Gastrocnemius medialis (tissue), 4 donors: ENCODE measurements at regions not wholly inside any gene's neighbourhood (a gene's known extent, or its start where the extent isn't known, plus 50 kb on each side); places are given as distances from the start of the nearest gene placed in this dataset.

ENCODE experiments used
- ATAC-seq, 2 donors: fragments of 150-250 bp; one replicate each; pipeline ENCODE4 v1.9.1; 2016
- DNase-seq, 2 donors: peaks; one replicate each; pipeline ENCODE4 v3.0.0-alpha.2; 2019
- H3K27ac ChIP-seq, 4 donors: fragments of 200-600 bp; sonication (generic); 1 replicate in 1 of 4; 2 replicates in 3 of 4; pipeline ENCODE4 v1.5.1; 2016 to 2018; ENCODE audit warnings: mild to moderate bottlenecking in 2 of 4, moderate library complexity in 1 of 4
- H3K27me3 ChIP-seq, 3 donors: fragments of 200-600 bp; sonication (generic) in 2 of 3; 1 replicate in 1 of 3; 2 replicates in 2 of 3; pipeline versions ENCODE4 v1.5.1 to v1.6.0; 2016 to 2019; ENCODE audit warnings: mild to moderate bottlenecking in 1 of 3, moderate library complexity in 1 of 3
- H3K36me3 ChIP-seq, 2 donors: fragments of 200-600 bp; sonication (generic) in 1 of 2; one replicate each; pipeline ENCODE4 v1.5.1; 2017 to 2018
- H3K4me1 ChIP-seq, 2 donors: fragments of 200-600 bp; sonication (generic) in 1 of 2; one replicate each; pipeline ENCODE4 v1.5.1; 2016 to 2017; ENCODE audit warnings: mild to moderate bottlenecking in 2 of 2
- H3K4me3 ChIP-seq, 4 donors: fragments of 200-600 bp; sonication (generic) in 3 of 4; 1 replicate in 1 of 4; 2 replicates in 3 of 4; pipeline ENCODE4 v1.5.1; 2016 to 2019; ENCODE audit warnings: mild to moderate bottlenecking in 2 of 4
- H3K9me3 ChIP-seq, 3 donors: fragments of 200-600 bp; sonication (generic) in 2 of 3; 1 replicate in 1 of 3; 2 replicates in 2 of 3; pipeline ENCODE4 v1.5.1; 2016 to 2019
- CTCF ChIP-seq, 5 experiments: fragments of 450-650 bp in 3 of 5; fragments of 200-600 bp in 2 of 5; sonication (generic) in 2 of 5; IDR thresholded peaks in 4 of 5; conservative IDR thresholded peaks in 1 of 5; 1 replicate in 4 of 5; 2 replicates in 1 of 5; pipeline ENCODE4 v1.5.1; 2016 to 2019; ENCODE audit warnings: antibody characterized with exemption in 5 of 5, mild to moderate bottlenecking in 3 of 5, moderate library complexity in 3 of 5
- POLR2A ChIP-seq, 2 donors: fragments of 450-650 bp; IDR thresholded peaks; one replicate each; pipeline ENCODE4 v1.6.1; 2017; ENCODE audit warnings: antibody characterized with exemption in 2 of 2, mild to moderate bottlenecking in 2 of 2, moderate library complexity in 2 of 2
- in situ Hi-C, 4 donors: fragments of 200-750 bp; cut with MboI; loops; one replicate each; pipeline versions ENCODE4 v1.15.0 to v1.8.0; 2017; ENCODE audit warnings: low sequenced_read_pairs in 4 of 4
- intact Hi-C: fragments of 100-400 bp; cut with DNase I; formaldehyde crosslinking; loops from one replicate; pipeline ENCODE4 v1.15.1; 2023; ENCODE audit warnings: low total_unique reads

- no peaks in the 10 kb centered on the region for H3K36me3 ChIP-seq
- H3K27me3 ChIP-seq: no peaks in the 10 kb centered on the region
- H3K27ac ChIP-seq: no peak overlapping the region
- intact Hi-C loops (no loop called here), in situ Hi-C loops (no loop called here)
- H3K9me3 ChIP-seq: no peaks in the 10 kb centered on the region
- DNase-seq (no peak), ATAC-seq (no peak)
- H3K4me3 ChIP-seq: no peak overlapping the region
- H3K4me1 ChIP-seq: peaks cover 0 to 10% of the 10 kb centered on the region in 2 donors
- TF ChIP-seq POLR2A (IDR thresholded peaks at IDR 0.05): no peak
- TF ChIP-seq CTCF (IDR thresholded peaks at IDR 0.05 in 4 of 5, conservative IDR thresholded peaks at IDR 0.05 in 1 of 5): no peak
Observed at GRCh38 chr11:113569391-113569790, 94.2 kb upstream of the DRD2 start.

GRCh38 chr11:113568566-113568965 is 93.4 kb upstream of the DRD2 start:
- Histone ChIP-seq H3K27me3 (no peaks in the 10 kb centered on the region), H3K4me1 (peaks cover 0 to 11% of the 10 kb centered on the region in 2 donors), H3K27ac (no peak overlapping the region), H3K36me3 (no peaks in the 10 kb centered on the region), H3K9me3 (no peaks in the 10 kb centered on the region), H3K4me3 (no peak overlapping the region)
- TF ChIP-seq POLR2A (IDR thresholded peaks at IDR 0.05): no peak
- no peak for ATAC-seq
- in situ Hi-C loops: no loop called here
- no peak for DNase-seq
- intact Hi-C loops: no loop called here

- DNase-seq: no peak
- no peak for TF ChIP-seq CTCF (IDR thresholded peaks at IDR 0.05 in 4 of 5, conservative IDR thresholded peaks at IDR 0.05 in 1 of 5)
- no peak for TF ChIP-seq POLR2A (IDR thresholded peaks at IDR 0.05)
- no peak overlapping the region for H3K4me3 ChIP-seq
- H3K9me3 ChIP-seq: no peaks in the 10 kb centered on the region
- intact Hi-C loops (no loop called here), in situ Hi-C loops (no loop called here)
- peaks cover 0 to 11% of the 10 kb centered on the region in 2 donors for H3K4me1 ChIP-seq
- ATAC-seq: no peak
- no peaks in the 10 kb centered on the region for H3K36me3 ChIP-seq
- no peak overlapping the region for H3K27ac ChIP-seq
- H3K27me3 ChIP-seq: no peaks in the 10 kb centered on the region
Observed at GRCh38 chr11:113567867-113568544, 92.8 kb upstream of the DRD2 start.

- ATAC-seq: no peak
- in situ Hi-C loops: no loop called here
- intact Hi-C loops: no loop called here
- Histone ChIP-seq H3K27me3 (no peaks in the 10 kb centered on the region), H3K9me3 (no peaks in the 10 kb centered on the region), H3K36me3 (no peaks in the 10 kb centered on the region), H3K4me1 (peaks cover 0 to 11% of the 10 kb centered on the region in 2 donors), H3K27ac (no peak overlapping the region), H3K4me3 (no peak overlapping the region)
- TF ChIP-seq POLR2A (IDR thresholded peaks at IDR 0.05): no peak
- no peak for TF ChIP-seq CTCF (IDR thresholded peaks at IDR 0.05 in 4 of 5, conservative IDR thresholded peaks at IDR 0.05 in 1 of 5)
- no peak for DNase-seq
Observed at GRCh38 chr11:113567097-113567496, 91.9 kb upstream of the DRD2 start.

GRCh38 chr11:113564527-113565130 is 89.4 kb upstream of the DRD2 start:
- in situ Hi-C loops (no loop called here), intact Hi-C loops (no loop called here)
- no peak for ATAC-seq
- H3K4me3 ChIP-seq: no peak overlapping the region
- TF ChIP-seq POLR2A (IDR thresholded peaks at IDR 0.05) (no peak), CTCF (IDR thresholded peaks at IDR 0.05 in 4 of 5, conservative IDR thresholded peaks at IDR 0.05 in 1 of 5) (no peak)
- H3K9me3 ChIP-seq: no peaks in the 10 kb centered on the region
- DNase-seq: no peak
- H3K36me3 ChIP-seq: no peaks in the 10 kb centered on the region
- H3K27me3 ChIP-seq: no peaks in the 10 kb centered on the region
- H3K27ac ChIP-seq: no peak overlapping the region
- peaks cover 0 to 11% of the 10 kb centered on the region in 2 donors for H3K4me1 ChIP-seq
